GM21576 (cell line): ENCODE measurements at regions not wholly inside any gene's neighbourhood (a gene's known extent, or its start where the extent isn't known, plus 50 kb on each side); places are given as distances from the start of the nearest gene placed in this dataset.
"Not testable (repeated sequence)": the region's sequence is repeated elsewhere in the genome, so short reads cannot be mapped to it uniquely, and the experiment has no call there.

Source experiments
- ATAC-seq: cut with Tn5 transposase; IDR thresholded peaks from one replicate; pipeline ENCODE4 v1.9.1; 2021; ENCODE audit warnings: mild to moderate bottlenecking, moderate library complexity; ENCODE audit not compliant: unreplicated experiment

- ATAC-seq, result no peak
Observed at GRCh38 chr3:20747741-20748140, 561.7 kb upstream of the SGO1 start.

- no peak for ATAC-seq
Observed at GRCh38 chr3:20743553-20744321, 557.7 kb upstream of the SGO1 start.

- ATAC-seq, result no peak
Observed at GRCh38 chr3:20742903-20743552, 557.0 kb upstream of the SGO1 start.

GRCh38 chr3:20741381-20741780, 555.4 kb upstream of the SGO1 start:
- ATAC-seq, result no peak

GRCh38 chr3:20739814-20740213, 553.8 kb upstream of the SGO1 start:
- no peak for ATAC-seq

GRCh38 chr3:20736287-20736852, 550.4 kb upstream of the SGO1 start:
- no peak for ATAC-seq

- no peak for ATAC-seq
Observed at GRCh38 chr3:20729185-20729584, 543.2 kb upstream of the SGO1 start.

GRCh38 chr3:20726786-20727185, 540.8 kb upstream of the SGO1 start:
- no peak for ATAC-seq

- ATAC-seq, result no peak
Observed at GRCh38 chr3:20724241-20724640, 538.2 kb upstream of the SGO1 start.

- ATAC-seq, result not testable (repeated sequence)
Observed at GRCh38 chr3:20716425-20716824, 530.4 kb upstream of the SGO1 start.

GRCh38 chr3:20701641-20702040, 515.6 kb upstream of the SGO1 start:
- ATAC-seq, result no peak

GRCh38 chr3:20700714-20701113, 514.7 kb upstream of the SGO1 start:
- ATAC-seq, result no peak

- no peak for ATAC-seq
Observed at GRCh38 chr3:20698896-20699295, 512.9 kb upstream of the SGO1 start.

- ATAC-seq, result no peak
Observed at GRCh38 chr3:20696388-20697150, 510.6 kb upstream of the SGO1 start.

- no peak for ATAC-seq
Observed at GRCh38 chr3:20692675-20693074, 506.7 kb upstream of the SGO1 start.

GRCh38 chr3:20683910-20684309, 497.9 kb upstream of the SGO1 start:
- ATAC-seq, result no peak

GRCh38 chr3:20682573-20682972, 496.6 kb upstream of the SGO1 start:
- no peak for ATAC-seq

GRCh38 chr3:20680990-20681628, 495.1 kb upstream of the SGO1 start:
- no peak for ATAC-seq

- ATAC-seq, result no peak
Observed at GRCh38 chr3:20673866-20674265, 487.9 kb upstream of the SGO1 start.

- ATAC-seq, result no peak
Observed at GRCh38 chr3:20669675-20670074, 483.7 kb upstream of the SGO1 start.

GRCh38 chr3:20669184-20669583, 483.2 kb upstream of the SGO1 start:
- ATAC-seq, result no peak
